Hepatocyte (in vitro differentiated cells): ENCODE measurements at regions not wholly inside any gene's neighbourhood (a gene's known extent, or its start where the extent isn't known, plus 50 kb on each side); places are given as distances from the start of the nearest gene placed in this dataset.

Experiments used
- EZH2 ChIP-seq: fragments of 200-600 bp; sonication (generic); IDR thresholded peaks from 2 replicates; pipeline ENCODE4 v1.6.1; 2016; ENCODE audit warnings: antibody characterized with exemption, mild to moderate bottlenecking, borderline replicate concordance
- EZH2phosphoT487 ChIP-seq: fragments of 200-600 bp; sonication (generic); IDR thresholded peaks from one replicate; pipeline ENCODE4 v1.6.1; 2018; ENCODE audit warnings: antibody characterized with exemption, mild to moderate bottlenecking, low read depth, moderate library complexity; ENCODE audit not compliant: unreplicated experiment, severe bottlenecking
- TF ChIP-seq, protein P1 (sequence below): fragments of 200-600 bp; sonication (generic); IDR thresholded peaks from 2 replicates; pipeline ENCODE4 v1.5.1; 2016; ENCODE audit warnings: antibody characterized with exemption, mild to moderate bottlenecking; ENCODE audit not compliant: poor library complexity

- TF ChIP-seq, protein P1, sequence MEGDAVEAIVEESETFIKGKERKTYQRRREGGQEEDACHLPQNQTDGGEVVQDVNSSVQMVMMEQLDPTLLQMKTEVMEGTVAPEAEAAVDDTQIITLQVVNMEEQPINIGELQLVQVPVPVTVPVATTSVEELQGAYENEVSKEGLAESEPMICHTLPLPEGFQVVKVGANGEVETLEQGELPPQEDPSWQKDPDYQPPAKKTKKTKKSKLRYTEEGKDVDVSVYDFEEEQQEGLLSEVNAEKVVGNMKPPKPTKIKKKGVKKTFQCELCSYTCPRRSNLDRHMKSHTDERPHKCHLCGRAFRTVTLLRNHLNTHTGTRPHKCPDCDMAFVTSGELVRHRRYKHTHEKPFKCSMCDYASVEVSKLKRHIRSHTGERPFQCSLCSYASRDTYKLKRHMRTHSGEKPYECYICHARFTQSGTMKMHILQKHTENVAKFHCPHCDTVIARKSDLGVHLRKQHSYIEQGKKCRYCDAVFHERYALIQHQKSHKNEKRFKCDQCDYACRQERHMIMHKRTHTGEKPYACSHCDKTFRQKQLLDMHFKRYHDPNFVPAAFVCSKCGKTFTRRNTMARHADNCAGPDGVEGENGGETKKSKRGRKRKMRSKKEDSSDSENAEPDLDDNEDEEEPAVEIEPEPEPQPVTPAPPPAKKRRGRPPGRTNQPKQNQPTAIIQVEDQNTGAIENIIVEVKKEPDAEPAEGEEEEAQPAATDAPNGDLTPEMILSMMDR, result no peak
- no peak for TF ChIP-seq EZH2
- TF ChIP-seq EZH2phosphoT487, result no peak
Observed at GRCh38 chr4:148780426-148781005, 338.3 kb upstream of the NR3C2 start.
